K562 (cell line): ENCODE measurements at regions not wholly inside any gene's neighbourhood (a gene's known extent, or its start where the extent isn't known, plus 50 kb on each side); places are given as distances from the start of the nearest gene placed in this dataset.

Source experiments
- ATAC-seq: fragments of 200-7000 bp; cut with Tn5 transposase; 3 replicates; pipeline ENCODE4 v1.9.1; 2020; ENCODE audit warnings: moderate library complexity
- BruUV-seq: library from RNA; stranded (reverse); fragments of 400-500 nt; replicated peaks from 2 replicates; lab custom pipeline; 2021; lab: Mats Ljungman, UMichigan
- CTCF ChIA-PET: fragments of 300-600 bp; formaldehyde crosslinking; extraction: SDS; loops from one replicate; lab custom pipeline; 2021; ENCODE audit warnings: low intra/inter-chr PET ratio; lab: Yijun Ruan, JAX
- POLR2A ChIA-PET: fragments of 300-600, 350-650 bp; sonication (Branson Sonifier 250); formaldehyde crosslinking; extraction: SDS; loops from one replicate; lab custom pipeline; 2021; ENCODE audit warnings: antibody characterized with exemption, inconsistent platforms; lab: Yijun Ruan, JAX
- DNase-seq, 4 experiments: peaks; one replicate each; pipeline versions ENCODE4 v3.0.0 to v3.0.0-alpha.2; 2011 to 2018; ENCODE audit warnings: low spot score in 3 of 4, mixed read lengths in 3 of 4; ENCODE audit errors: extremely low read depth in 1 of 4
- FAIRE-seq: peaks from 2 replicates; lab custom pipeline; 2011; peaks lifted over from hg19 to GRCh38; lab: Jason Lieb, UNC
- H2AFZ ChIP-seq: 2 replicates; pipeline ENCODE4 v1.6.0; 2011; ENCODE audit warnings: low read depth, low read length, control low read depth, inconsistent platforms
- H3K27ac ChIP-seq: fragments of 200-600 bp; 3 replicates; pipeline ENCODE4 v1.8.0; 2011; ENCODE audit warnings: low read depth, mild to moderate bottlenecking, control low read depth, inconsistent platforms, low read length, moderate library complexity, mixed read lengths; ENCODE audit errors: extremely low read depth
- H3K27me3 ChIP-seq, 2 experiments: fragments of 300-600 bp in 1 of 2; 2 replicates in 1 of 2; 3 replicates in 1 of 2; pipeline versions ENCODE4 v1.6.0 to v1.8.0; 2011; ENCODE audit warnings: inconsistent platforms in 2 of 2, low read length in 2 of 2, mild to moderate bottlenecking in 1 of 2, mixed read lengths in 1 of 2, moderate library complexity in 1 of 2; ENCODE audit not compliant: control insufficient read depth in 2 of 2, insufficient read depth in 2 of 2
- H3K36me3 ChIP-seq: fragments of 300-600 bp; 3 replicates; pipeline ENCODE4 v1.8.0; 2011; ENCODE audit warnings: mild to moderate bottlenecking, low read length, inconsistent platforms; ENCODE audit not compliant: control insufficient read depth, insufficient read depth
- H3K4me1 ChIP-seq, 2 experiments: fragments of 200-600 bp in 1 of 2; replicated peaks in 1 of 2; 2 replicates in 1 of 2; 3 replicates in 1 of 2; pipeline versions ENCODE4 v1.5.1 to v1.8.0; 2011; ENCODE audit warnings: inconsistent platforms in 2 of 2, low read length in 2 of 2, mild to moderate bottlenecking in 1 of 2, mixed read lengths in 1 of 2, moderate library complexity in 1 of 2; ENCODE audit not compliant: control insufficient read depth in 2 of 2, insufficient read depth in 2 of 2
- H3K4me2 ChIP-seq: 2 replicates; pipeline ENCODE4 v1.6.1; 2011; ENCODE audit warnings: low read length, control low read depth, inconsistent platforms, mixed read lengths; ENCODE audit not compliant: insufficient read depth
- H3K4me3 ChIP-seq: fragments of 200-600 bp; sonication (generic), shearing (Covaris generic); 2 replicates; pipeline ENCODE4 v1.5.1; 2016; ENCODE audit warnings: control low read depth, inconsistent platforms
- H3K79me2 ChIP-seq: fragments of 200-600 bp; 3 replicates; pipeline ENCODE4 v1.8.0; 2011; ENCODE audit warnings: low read length, inconsistent platforms; ENCODE audit not compliant: control insufficient read depth, insufficient read depth
- H3K9ac ChIP-seq, 2 experiments: 2 replicates each; pipeline versions ENCODE4 v1.6.0 to v1.6.1; 2011; ENCODE audit warnings: low read depth in 2 of 2, low read length in 2 of 2, control low read depth in 1 of 2, inconsistent platforms in 1 of 2, mild to moderate bottlenecking in 1 of 2, mixed read lengths in 1 of 2; ENCODE audit not compliant: insufficient read depth in 1 of 2
- H3K9me1 ChIP-seq: one replicate; pipeline ENCODE4 v1.6.0; 2011; ENCODE audit warnings: inconsistent platforms, mild to moderate bottlenecking, low read length, moderate library complexity; ENCODE audit not compliant: control insufficient read depth, insufficient read depth
- H3K9me3 ChIP-seq: replicated peaks from 2 replicates; pipeline ENCODE4 v1.5.1; 2011; ENCODE audit warnings: low read depth, low read length, inconsistent platforms; ENCODE audit not compliant: control insufficient read depth, insufficient read depth
- H4K20me1 ChIP-seq: replicated peaks from 2 replicates; pipeline ENCODE4 v1.6.1; 2011; ENCODE audit warnings: low read length, inconsistent platforms, mixed read lengths; ENCODE audit not compliant: control insufficient read depth, insufficient read depth
- CCAR2 ChIP-seq: fragments of 200-400 bp; formaldehyde crosslinking; IDR thresholded peaks from 2 replicates; pipeline ENCODE4 v1.6.1; 2017; ENCODE audit warnings: mild to moderate bottlenecking, low read depth, low read length
- CHCHD3 ChIP-seq: fragments of 250-450 bp; sonication (Bioruptor Pico); IDR thresholded peaks from 2 replicates; pipeline ENCODE4 v2.1.2; 2022; ENCODE audit warnings: mild to moderate bottlenecking
- CHD4 ChIP-seq: fragments of 200-600 bp; sonication (generic); IDR thresholded peaks from 3 replicates; pipeline ENCODE4 v1.6.1; 2012; ENCODE audit warnings: low read depth, mild to moderate bottlenecking, mixed read lengths, low read length, inconsistent platforms; ENCODE audit not compliant: insufficient read depth, insufficient replicate concordance, poor library complexity, severe bottlenecking
- MTA1 ChIP-seq: fragments of 450-650 bp; IDR thresholded peaks from 2 replicates; pipeline ENCODE4 v1.6.1; 2017; ENCODE audit warnings: borderline replicate concordance
- NCOR1 ChIP-seq: fragments of 450-650 bp; IDR thresholded peaks from 2 replicates; pipeline ENCODE4 v1.6.1; 2016; ENCODE audit warnings: mild to moderate bottlenecking, moderate library complexity
- NFXL1 ChIP-seq: fragments of 450-650 bp; formaldehyde crosslinking; IDR thresholded peaks from 2 replicates; pipeline ENCODE4 v1.4.0; 2021; ENCODE audit warnings: mild to moderate bottlenecking
- NR3C1 ChIP-seq: sonication (generic); formaldehyde crosslinking; IDR thresholded peaks from 2 replicates; pipeline ENCODE4 v1.8.1; 2022; ENCODE audit warnings: missing genetic modification reagents
- PHF21A ChIP-seq: fragments of 450-650 bp; IDR thresholded peaks from 2 replicates; pipeline ENCODE4 v1.6.1; 2017; ENCODE audit warnings: low read depth, borderline replicate concordance
- RCOR1 ChIP-seq, 2 experiments: IDR thresholded peaks; 2 replicates each; pipeline ENCODE4 v1.6.1; 2012; ENCODE audit warnings: low read depth in 2 of 2, low read length in 2 of 2, borderline replicate concordance in 1 of 2, improper control_type of control experiment in 1 of 2
- RFX1 ChIP-seq: fragments of 450-650 bp; IDR thresholded peaks from 2 replicates; pipeline ENCODE4 v1.6.1; 2016; ENCODE audit warnings: mild to moderate bottlenecking, moderate library complexity
- SNRNP70 ChIP-seq: fragments of 200-400 bp; formaldehyde crosslinking; optimal IDR thresholded peaks from 2 replicates; pipeline ENCODE3; 2017; ENCODE audit warnings: low read depth, low read length
- SREBF1 ChIP-seq: fragments of 150-350 bp; IDR thresholded peaks from 2 replicates; pipeline ENCODE4 v1.6.1; 2014; ENCODE audit warnings: antibody characterized with exemption, low read depth, low read length, borderline replicate concordance
- SRF ChIP-seq, 2 experiments: fragments of 250-450, 450-650 bp in 1 of 2; sonication (Bioruptor Pico) in 1 of 2; sonication (generic) in 1 of 2; formaldehyde crosslinking; IDR thresholded peaks; 2 replicates each; pipeline versions ENCODE4 v1.5.0 to v1.5.1; 2020 to 2022; ENCODE audit warnings: mild to moderate bottlenecking in 1 of 2, missing genetic modification reagents in 1 of 2
- SRSF3 ChIP-seq: fragments of 200-400 bp; formaldehyde crosslinking; IDR thresholded peaks from 2 replicates; pipeline ENCODE4 v1.6.1; 2016; ENCODE audit warnings: mild to moderate bottlenecking, low read length, moderate library complexity; ENCODE audit not compliant: insufficient read depth
- ZNF431 ChIP-seq: sonication (generic); formaldehyde crosslinking; IDR thresholded peaks from 2 replicates; pipeline ENCODE4 v1.8.0; 2022; ENCODE audit warnings: mild to moderate bottlenecking, missing genetic modification reagents
- ZNF778 ChIP-seq: fragments of 450-650 bp; formaldehyde crosslinking; IDR thresholded peaks from 2 replicates; pipeline ENCODE4 v1.4.0; 2020; ENCODE audit warnings: mild to moderate bottlenecking, moderate library complexity
- WGBS: fragments of 100-300 bp; shearing (Covaris generic); methylation state at CpG from one replicate; pipeline ENCODE4 v1.1.6; 2016; ENCODE audit warnings: low coverage, mixed read lengths; ENCODE audit not compliant: insufficient coverage; ENCODE audit errors: missing lambda C conversion rate; 5-methylcytosine and 5-hydroxymethylcytosine counted together
- in situ Hi-C: fragments of 300-500 bp; cut with MboI; formaldehyde crosslinking; loops from 4 replicates; pipeline ENCODE4 v1.15.0; 2018; ENCODE audit warnings: inconsistent platforms, mixed read lengths
- intact Hi-C: fragments of 100-400 bp; cut with micrococcal nuclease; formaldehyde crosslinking; loops from 2 replicates; pipeline ENCODE4 v1.14.2; 2022
- TF ChIP-seq, protein P1 (sequence below): fragments of 250-450 bp; sonication (Bioruptor Pico); IDR thresholded peaks from 2 replicates; pipeline ENCODE4 v1.4.0; 2020; ENCODE audit warnings: borderline replicate concordance
- TF ChIP-seq, protein P2 (sequence below): fragments of 250-450 bp; sonication (Bioruptor Pico); IDR thresholded peaks from 2 replicates; pipeline ENCODE4 v1.4.0; 2020; ENCODE audit warnings: mild to moderate bottlenecking, moderate library complexity, borderline replicate concordance
- TF ChIP-seq, protein P3 (sequence below), 2 experiments: fragments of 450-650 bp; conservative IDR thresholded peaks; 2 replicates each; pipeline ENCODE4 v1.6.1; 2017; ENCODE audit warnings: mild to moderate bottlenecking in 2 of 2, moderate library complexity in 2 of 2

DNA sequence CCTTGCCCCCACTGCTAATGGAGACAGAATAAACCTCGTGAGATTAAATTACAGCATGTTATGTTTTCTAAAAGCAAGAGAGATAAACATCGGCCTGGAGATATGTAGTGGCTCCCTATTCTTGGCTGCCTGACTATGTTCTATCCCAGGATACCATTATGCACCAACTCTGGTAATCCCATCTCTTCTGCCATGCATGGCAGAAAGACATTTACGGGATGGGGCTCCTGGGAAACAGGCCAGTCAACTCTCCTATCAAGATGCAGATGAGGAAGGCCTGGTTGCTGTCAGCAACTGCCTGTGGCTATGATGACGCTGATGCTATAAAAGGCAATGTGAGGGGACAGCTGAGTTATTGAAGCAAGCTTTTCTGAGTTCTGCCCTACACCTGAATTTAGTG lies 166.2 kb upstream of the VCX3A start:
- H3K4me3 ChIP-seq, result no peak overlapping the region
- BruUV-seq, result no TSS peak
- no peaks in the 10 kb centered on the region for H3K79me2 ChIP-seq
- H3K9me1 ChIP-seq, result no peaks in the 10 kb centered on the region
- H3K27ac ChIP-seq, result no peak overlapping the region
- ATAC-seq (no peak), DNase-seq (no peak), FAIRE-seq (no peak)
- in situ Hi-C loops (no loop called here), intact Hi-C loops (no loop called here)
- H3K36me3 ChIP-seq, result no peaks in the 10 kb centered on the region
- H3K9me3 ChIP-seq, result 0 out of 2 replicates have a peak, but pooled peaks cover 2% of the 10 kb centered on the region
- H3K9ac ChIP-seq, result no peak overlapping the region
- H3K4me1 ChIP-seq, result no peaks in the 10 kb centered on the region
- no peaks in the 10 kb centered on the region for H4K20me1 ChIP-seq
- no peaks in the 10 kb centered on the region for H3K27me3 ChIP-seq
- H2AFZ ChIP-seq, result no peak overlapping the region
- no peak overlapping the region for H3K4me2 ChIP-seq
- 0% methylated on average over 2 of the region's 4 CpGs for WGBS
- TF ChIP-seq RCOR1 (IDR thresholded peaks at IDR 0.05; ENCODE audit: borderline replicate concordance in 1 of 2, low read depth in 2 of 2, low read length in 2 of 2), result no peak
- TF ChIP-seq MTA1, result no peak
- no peak for TF ChIP-seq CCAR2
- TF ChIP-seq CHCHD3, result no peak
- no peak for TF ChIP-seq PHF21A
- no peak for TF ChIP-seq NFXL1
- no peak for TF ChIP-seq SRSF3
- TF ChIP-seq RFX1, result no peak
- TF ChIP-seq, protein P1, sequence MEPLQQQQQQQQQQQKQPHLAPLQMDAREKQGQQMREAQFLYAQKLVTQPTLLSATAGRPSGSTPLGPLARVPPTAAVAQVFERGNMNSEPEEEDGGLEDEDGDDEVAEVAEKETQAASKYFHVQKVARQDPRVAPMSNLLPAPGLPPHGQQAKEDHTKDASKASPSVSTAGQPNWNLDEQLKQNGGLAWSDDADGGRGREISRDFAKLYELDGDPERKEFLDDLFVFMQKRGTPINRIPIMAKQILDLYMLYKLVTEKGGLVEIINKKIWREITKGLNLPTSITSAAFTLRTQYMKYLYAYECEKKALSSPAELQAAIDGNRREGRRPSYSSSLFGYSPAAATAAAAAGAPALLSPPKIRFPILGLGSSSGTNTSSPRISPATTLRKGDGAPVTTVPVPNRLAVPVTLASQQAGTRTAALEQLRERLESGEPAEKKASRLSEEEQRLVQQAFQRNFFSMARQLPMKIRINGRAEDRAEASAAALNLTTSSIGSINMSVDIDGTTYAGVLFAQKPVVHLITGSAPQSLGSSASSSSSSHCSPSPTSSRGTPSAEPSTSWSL (CRISPR knock-in tag), result no peak
- no peak for TF ChIP-seq SNRNP70
- no peak for TF ChIP-seq NR3C1 (CRISPR knock-in tag)
- no peak for TF ChIP-seq SREBF1
- no peak for TF ChIP-seq ZNF778 (CRISPR knock-in tag)
- TF ChIP-seq CHD4, result no peak
- no peak for TF ChIP-seq SRF (CRISPR knock-in tag; IDR thresholded peaks at IDR 0.05)
- TF ChIP-seq ZNF431 (CRISPR knock-in tag), result no peak
- TF ChIP-seq, protein P2, sequence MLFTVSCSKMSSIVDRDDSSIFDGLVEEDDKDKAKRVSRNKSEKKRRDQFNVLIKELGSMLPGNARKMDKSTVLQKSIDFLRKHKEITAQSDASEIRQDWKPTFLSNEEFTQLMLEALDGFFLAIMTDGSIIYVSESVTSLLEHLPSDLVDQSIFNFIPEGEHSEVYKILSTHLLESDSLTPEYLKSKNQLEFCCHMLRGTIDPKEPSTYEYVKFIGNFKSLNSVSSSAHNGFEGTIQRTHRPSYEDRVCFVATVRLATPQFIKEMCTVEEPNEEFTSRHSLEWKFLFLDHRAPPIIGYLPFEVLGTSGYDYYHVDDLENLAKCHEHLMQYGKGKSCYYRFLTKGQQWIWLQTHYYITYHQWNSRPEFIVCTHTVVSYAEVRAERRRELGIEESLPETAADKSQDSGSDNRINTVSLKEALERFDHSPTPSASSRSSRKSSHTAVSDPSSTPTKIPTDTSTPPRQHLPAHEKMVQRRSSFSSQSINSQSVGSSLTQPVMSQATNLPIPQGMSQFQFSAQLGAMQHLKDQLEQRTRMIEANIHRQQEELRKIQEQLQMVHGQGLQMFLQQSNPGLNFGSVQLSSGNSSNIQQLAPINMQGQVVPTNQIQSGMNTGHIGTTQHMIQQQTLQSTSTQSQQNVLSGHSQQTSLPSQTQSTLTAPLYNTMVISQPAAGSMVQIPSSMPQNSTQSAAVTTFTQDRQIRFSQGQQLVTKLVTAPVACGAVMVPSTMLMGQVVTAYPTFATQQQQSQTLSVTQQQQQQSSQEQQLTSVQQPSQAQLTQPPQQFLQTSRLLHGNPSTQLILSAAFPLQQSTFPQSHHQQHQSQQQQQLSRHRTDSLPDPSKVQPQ (CRISPR knock-in tag), result no peak
- no peak for TF ChIP-seq NCOR1
- TF ChIP-seq, protein P3, sequence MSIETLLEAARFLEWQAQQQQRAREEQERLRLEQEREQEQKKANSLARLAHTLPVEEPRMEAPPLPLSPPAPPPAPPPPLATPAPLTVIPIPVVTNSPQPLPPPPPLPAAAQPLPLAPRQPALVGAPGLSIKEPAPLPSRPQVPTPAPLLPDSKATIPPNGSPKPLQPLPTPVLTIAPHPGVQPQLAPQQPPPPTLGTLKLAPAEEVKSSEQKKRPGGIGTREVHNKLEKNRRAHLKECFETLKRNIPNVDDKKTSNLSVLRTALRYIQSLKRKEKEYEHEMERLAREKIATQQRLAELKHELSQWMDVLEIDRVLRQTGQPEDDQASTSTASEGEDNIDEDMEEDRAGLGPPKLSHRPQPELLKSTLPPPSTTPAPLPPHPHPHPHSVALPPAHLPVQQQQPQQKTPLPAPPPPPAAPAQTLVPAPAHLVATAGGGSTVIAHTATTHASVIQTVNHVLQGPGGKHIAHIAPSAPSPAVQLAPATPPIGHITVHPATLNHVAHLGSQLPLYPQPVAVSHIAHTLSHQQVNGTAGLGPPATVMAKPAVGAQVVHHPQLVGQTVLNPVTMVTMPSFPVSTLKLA (conservative IDR thresholded peaks at IDR 0.05), result no peak
- POLR2A ChIA-PET, result no interaction called here
- CTCF ChIA-PET, result no interaction called here
